ENCODE measurements at regions not wholly inside any gene's neighbourhood (a gene's known extent, or its start where the extent isn't known, plus 50 kb on each side); places are given as distances from the start of the nearest gene placed in this dataset.

DNA sequence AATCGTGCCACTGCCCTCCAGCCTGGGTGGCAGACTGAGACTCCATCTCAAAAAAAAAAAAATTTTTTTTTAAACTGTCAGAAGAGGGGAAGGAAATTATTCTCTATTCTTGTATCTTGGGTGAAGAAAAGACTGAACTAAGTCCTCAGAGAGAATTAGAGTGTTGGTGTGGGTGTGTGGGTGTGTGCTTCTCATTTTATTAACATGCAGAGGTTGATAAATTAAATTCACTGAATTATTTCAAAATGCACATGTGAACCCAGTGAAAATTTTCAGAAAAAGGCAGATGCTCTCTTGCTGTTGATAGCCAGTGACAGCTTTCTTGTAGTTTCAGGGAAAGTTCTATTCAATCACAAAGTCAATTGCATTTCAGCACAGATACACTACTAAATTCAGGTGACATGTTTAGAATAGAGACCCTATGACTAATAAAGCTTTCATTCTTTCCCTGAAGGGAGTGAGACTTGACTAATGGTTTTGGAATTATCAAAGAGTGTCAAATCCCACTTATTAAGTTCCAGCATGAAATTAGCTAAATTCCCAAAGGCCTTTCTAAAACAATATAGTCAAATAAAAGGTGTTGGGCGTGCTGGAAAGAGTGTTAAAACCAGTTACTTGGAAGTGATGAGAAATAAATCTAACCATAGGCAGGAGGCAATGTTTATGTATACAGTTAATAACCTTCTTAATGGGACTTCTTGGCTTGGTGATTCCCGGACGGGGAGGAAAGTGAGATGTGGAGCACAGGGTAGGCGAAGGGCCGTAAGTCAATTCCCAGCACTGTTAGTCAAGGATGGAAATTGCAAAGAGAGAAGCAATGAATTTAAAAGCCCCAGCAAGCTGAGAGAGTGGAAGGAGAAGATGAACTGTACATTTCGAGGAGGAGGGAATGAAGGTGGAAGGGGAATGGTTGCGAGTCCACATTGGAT lies 103.2 kb upstream of the SPATA31D4 start:
- WGBS (ENCODE audit: insufficient coverage), result 97% methylated on average over 6 of the region's 8 CpGs
- H3K36me3 Mint-ChIP-seq, result no peaks in the 10 kb centered on the region
- no peaks in the 10 kb centered on the region for H3K27me3 ChIP-seq (ENCODE audit: control insufficient read depth in 2 of 2, insufficient read depth in 2 of 2, low read length in 2 of 2)
- H3K36me3 ChIP-seq (replicated peaks in 1 of 2; ENCODE audit: control insufficient read depth in 1 of 2, insufficient read depth in 2 of 2, low read length in 2 of 2), result no peaks in the 10 kb centered on the region
- H3K4me3 ChIP-seq (replicated peaks in 1 of 3; ENCODE audit: low read depth in 2 of 3, low read length in 3 of 3), result no peak overlapping the region
- no peak overlapping the region for H3K4me3 Mint-ChIP-seq
- H3K27me3 Mint-ChIP-seq (ENCODE audit: low read depth in 3 of 3), result peaks cover 0 to 2% (median 0%) of the 10 kb centered on the region in 3 donors
- H3K4me1 ChIP-seq (ENCODE audit: control insufficient read depth in 1 of 2, insufficient read depth in 2 of 2, low read length in 2 of 2), result no peaks in the 10 kb centered on the region
- H3K9me3 ChIP-seq (replicated peaks in 1 of 2; ENCODE audit: control insufficient read depth in 1 of 2, insufficient read depth in 1 of 2, low read length in 2 of 2), result no peaks in the 10 kb centered on the region
- DNase-seq, result no peak
- no peak overlapping the region for H3K27ac Mint-ChIP-seq
- H2AFZ ChIP-seq (ENCODE audit: insufficient read depth, low read depth, low read length, poor library complexity, severe bottlenecking), result no peak overlapping the region
- no peak overlapping the region for H3K27ac ChIP-seq (ENCODE audit: low read depth in 1 of 2, low read length in 2 of 2)
- H3K4me1 Mint-ChIP-seq, result no peaks in the 10 kb centered on the region
- intact Hi-C loops (cut with micrococcal nuclease), result no loop called here
- no peaks in the 10 kb centered on the region for H3K79me2 ChIP-seq (ENCODE audit: insufficient read depth, low read length)
- TF ChIP-seq, protein P1, sequence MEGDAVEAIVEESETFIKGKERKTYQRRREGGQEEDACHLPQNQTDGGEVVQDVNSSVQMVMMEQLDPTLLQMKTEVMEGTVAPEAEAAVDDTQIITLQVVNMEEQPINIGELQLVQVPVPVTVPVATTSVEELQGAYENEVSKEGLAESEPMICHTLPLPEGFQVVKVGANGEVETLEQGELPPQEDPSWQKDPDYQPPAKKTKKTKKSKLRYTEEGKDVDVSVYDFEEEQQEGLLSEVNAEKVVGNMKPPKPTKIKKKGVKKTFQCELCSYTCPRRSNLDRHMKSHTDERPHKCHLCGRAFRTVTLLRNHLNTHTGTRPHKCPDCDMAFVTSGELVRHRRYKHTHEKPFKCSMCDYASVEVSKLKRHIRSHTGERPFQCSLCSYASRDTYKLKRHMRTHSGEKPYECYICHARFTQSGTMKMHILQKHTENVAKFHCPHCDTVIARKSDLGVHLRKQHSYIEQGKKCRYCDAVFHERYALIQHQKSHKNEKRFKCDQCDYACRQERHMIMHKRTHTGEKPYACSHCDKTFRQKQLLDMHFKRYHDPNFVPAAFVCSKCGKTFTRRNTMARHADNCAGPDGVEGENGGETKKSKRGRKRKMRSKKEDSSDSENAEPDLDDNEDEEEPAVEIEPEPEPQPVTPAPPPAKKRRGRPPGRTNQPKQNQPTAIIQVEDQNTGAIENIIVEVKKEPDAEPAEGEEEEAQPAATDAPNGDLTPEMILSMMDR (IDR thresholded peaks at IDR 0.05), result no peak
- no peak overlapping the region for H3K9ac ChIP-seq (ENCODE audit: insufficient read depth, low read length, poor library complexity, severe bottlenecking)
- H3K9me3 Mint-ChIP-seq, result peaks cover 0 to 5% (median 2%) of the 10 kb centered on the region in 7 donors
- no peak overlapping the region for H3K4me2 ChIP-seq (replicated peaks; ENCODE audit: extremely low read depth, low read length, poor library complexity, severe bottlenecking)
- no peaks in the 10 kb centered on the region for H4K20me1 ChIP-seq (ENCODE audit: insufficient read depth, low read length)

DNA sequence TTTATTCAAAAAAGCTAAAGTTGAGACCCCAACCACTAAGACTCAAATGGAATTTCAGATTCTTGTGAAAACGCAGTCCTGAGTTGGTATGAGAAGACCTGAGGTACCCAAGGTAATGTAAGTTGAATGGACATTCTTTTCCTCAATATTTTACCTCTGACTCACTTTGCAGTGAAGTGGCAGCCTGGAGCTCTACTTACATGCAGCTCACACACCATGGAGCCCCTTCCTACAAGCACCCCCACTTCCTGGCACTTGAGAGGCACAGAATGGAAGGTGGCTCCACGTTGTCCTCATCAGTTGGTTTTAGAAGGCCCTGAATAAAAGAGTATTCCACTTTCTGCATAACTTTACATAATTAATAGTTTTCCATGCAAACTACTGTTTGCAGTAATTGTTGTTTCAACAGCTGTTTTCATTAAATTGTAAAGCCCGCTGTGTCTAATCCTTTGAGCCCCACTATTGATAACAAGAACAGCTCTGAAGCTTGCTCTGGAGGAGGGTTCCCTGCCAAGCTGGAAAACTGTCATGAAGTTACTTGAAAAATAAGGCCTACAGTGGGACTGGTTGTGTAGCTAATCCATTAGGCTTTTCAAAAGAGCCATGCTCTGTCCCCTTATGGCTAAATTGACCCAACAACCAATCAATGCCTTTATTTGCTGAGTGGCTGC lies 102.2 kb upstream of the SPATA31D4 start:
- Mint-ChIP-seq H3K4me3 (no peak overlapping the region), H3K36me3 (no peaks in the 10 kb centered on the region), H3K27ac (no peak overlapping the region), H3K4me1 (no peaks in the 10 kb centered on the region), H3K27me3 (ENCODE audit: low read depth in 3 of 3) (peaks cover 0 to 2% (median 0%) of the 10 kb centered on the region in 3 donors), H3K9me3 (peaks cover 0 to 5% (median 2%) of the 10 kb centered on the region in 7 donors)
- Histone ChIP-seq H3K4me3 (replicated peaks in 1 of 3; ENCODE audit: low read depth in 2 of 3, low read length in 3 of 3) (no peak overlapping the region), H2AFZ (ENCODE audit: insufficient read depth, low read depth, low read length, poor library complexity, severe bottlenecking) (no peak overlapping the region), H4K20me1 (ENCODE audit: insufficient read depth, low read length) (no peaks in the 10 kb centered on the region), H3K79me2 (ENCODE audit: insufficient read depth, low read length) (no peaks in the 10 kb centered on the region), H3K36me3 (replicated peaks in 1 of 2; ENCODE audit: control insufficient read depth in 1 of 2, insufficient read depth in 2 of 2, low read length in 2 of 2) (no peaks in the 10 kb centered on the region), H3K4me1 (ENCODE audit: control insufficient read depth in 1 of 2, insufficient read depth in 2 of 2, low read length in 2 of 2) (no peaks in the 10 kb centered on the region), H3K4me2 (replicated peaks; ENCODE audit: extremely low read depth, low read length, poor library complexity, severe bottlenecking) (no peak overlapping the region), H3K27ac (ENCODE audit: low read depth in 1 of 2, low read length in 2 of 2) (no peak overlapping the region), H3K27me3 (ENCODE audit: control insufficient read depth in 2 of 2, insufficient read depth in 2 of 2, low read length in 2 of 2) (no peaks in the 10 kb centered on the region), H3K9me3 (replicated peaks in 1 of 2; ENCODE audit: control insufficient read depth in 1 of 2, insufficient read depth in 1 of 2, low read length in 2 of 2) (no peaks in the 10 kb centered on the region), H3K9ac (ENCODE audit: insufficient read depth, low read length, poor library complexity, severe bottlenecking) (no peak overlapping the region)
- no CpG with 5 or more reads among the region's 3 CpGs for WGBS (ENCODE audit: insufficient coverage)
- DNase-seq, result no peak
- intact Hi-C loops (cut with micrococcal nuclease), result no loop called here
- TF ChIP-seq, protein P1 (IDR thresholded peaks at IDR 0.05), result no peak
